KMS-11 (cell line): ENCODE measurements at regions not wholly inside any gene's neighbourhood (a gene's known extent, or its start where the extent isn't known, plus 50 kb on each side); places are given as distances from the start of the nearest gene placed in this dataset.

ENCODE experiments used
- H2AFZ ChIP-seq: fragments of 200-600 bp; sonication (generic); 2 replicates; pipeline ENCODE4 v1.6.1; 2016; ENCODE audit warnings: antibody characterized with exemption, mixed run types, low read depth
- H3K27ac ChIP-seq: fragments of 200-600 bp; sonication (generic); 2 replicates; pipeline ENCODE4 v1.6.1; 2016; ENCODE audit warnings: mild to moderate bottlenecking, mixed run types
- H3K27me3 ChIP-seq: fragments of 200-600 bp; sonication (generic); 2 replicates; pipeline ENCODE4 v1.6.1; 2017; ENCODE audit warnings: mild to moderate bottlenecking, low read depth, mixed run types, moderate library complexity; ENCODE audit not compliant: insufficient read depth
- H3K36me3 ChIP-seq: fragments of 200-600 bp; sonication (generic); 2 replicates; pipeline ENCODE4 v1.6.1; 2017; ENCODE audit warnings: mild to moderate bottlenecking, mixed run types; ENCODE audit not compliant: insufficient read depth
- H3K4me1 ChIP-seq: fragments of 200-600 bp; sonication (generic); 2 replicates; pipeline ENCODE4 v1.6.1; 2016; ENCODE audit warnings: mild to moderate bottlenecking, low read depth, mixed run types; ENCODE audit not compliant: poor library complexity, severe bottlenecking
- H3K4me2 ChIP-seq: fragments of 200-600 bp; sonication (generic); 2 replicates; pipeline ENCODE4 v1.7.0; 2016; ENCODE audit warnings: mild to moderate bottlenecking, mixed run types
- H3K4me3 ChIP-seq: fragments of 200-600 bp; sonication (generic); IDR thresholded peaks from 2 replicates; pipeline ENCODE4 v1.6.1; 2017; ENCODE audit warnings: low read depth, low read length, mixed read lengths; ENCODE audit not compliant: insufficient read depth
- H3K79me2 ChIP-seq: fragments of 200-600 bp; sonication (generic); 2 replicates; pipeline ENCODE4 v1.6.1; 2016; ENCODE audit warnings: low read depth, mixed run types; ENCODE audit not compliant: insufficient read depth
- H3K9ac ChIP-seq: fragments of 200-600 bp; sonication (generic); 2 replicates; pipeline ENCODE4 v1.6.1; 2016; ENCODE audit warnings: mild to moderate bottlenecking, mixed run types
- H4K20me1 ChIP-seq: fragments of 200-600 bp; sonication (generic); 2 replicates; pipeline ENCODE4 v1.6.1; 2016; ENCODE audit warnings: mild to moderate bottlenecking, mixed run types; ENCODE audit not compliant: insufficient read depth
- CTCF ChIP-seq: fragments of 200-600 bp; sonication (generic); conservative IDR thresholded peaks from 2 replicates; pipeline ENCODE4 v1.6.1; 2017; ENCODE audit warnings: low read depth, mild to moderate bottlenecking, antibody characterized with exemption, low read length, moderate library complexity, mixed read lengths

- Histone ChIP-seq H2AFZ (no peak overlapping the region), H3K4me1 (no peaks in the 10 kb centered on the region), H3K36me3 (no peaks in the 10 kb centered on the region), H3K4me2 (no peak overlapping the region), H3K79me2 (no peaks in the 10 kb centered on the region), H4K20me1 (no peaks in the 10 kb centered on the region), H3K4me3 (no peak overlapping the region), H3K27ac (no peak overlapping the region), H3K27me3 (no peaks in the 10 kb centered on the region), H3K9ac (no peak overlapping the region)
- no peak for TF ChIP-seq CTCF
Measured at GRCh38 chr3:168894214-168894613, 769.3 kb downstream of the MECOM start.

GRCh38 chr3:168889666-168890065 is 773.8 kb downstream of the MECOM start:
- no peaks in the 10 kb centered on the region for H3K36me3 ChIP-seq
- H4K20me1 ChIP-seq, result no peaks in the 10 kb centered on the region
- no peaks in the 10 kb centered on the region for H3K4me1 ChIP-seq
- H3K27ac ChIP-seq, result no peak overlapping the region
- no peak overlapping the region for H3K4me3 ChIP-seq
- H3K27me3 ChIP-seq, result no peaks in the 10 kb centered on the region
- no peak overlapping the region for H2AFZ ChIP-seq
- H3K9ac ChIP-seq, result no peak overlapping the region
- TF ChIP-seq CTCF, result no peak
- H3K4me2 ChIP-seq, result no peak overlapping the region
- no peaks in the 10 kb centered on the region for H3K79me2 ChIP-seq

- H3K27ac ChIP-seq, result no peak overlapping the region
- no peaks in the 10 kb centered on the region for H3K36me3 ChIP-seq
- no peak overlapping the region for H2AFZ ChIP-seq
- H3K4me2 ChIP-seq, result no peak overlapping the region
- H4K20me1 ChIP-seq, result no peaks in the 10 kb centered on the region
- no peak overlapping the region for H3K4me3 ChIP-seq
- no peak overlapping the region for H3K9ac ChIP-seq
- no peaks in the 10 kb centered on the region for H3K79me2 ChIP-seq
- no peaks in the 10 kb centered on the region for H3K4me1 ChIP-seq
- H3K27me3 ChIP-seq, result no peaks in the 10 kb centered on the region
- no peak for TF ChIP-seq CTCF
Measured at GRCh38 chr3:168888781-168889180, 774.7 kb downstream of the MECOM start.

- Histone ChIP-seq H3K79me2 (no peaks in the 10 kb centered on the region), H3K4me3 (no peak overlapping the region), H3K4me2 (no peak overlapping the region), H3K9ac (no peak overlapping the region), H3K4me1 (no peaks in the 10 kb centered on the region), H2AFZ (no peak overlapping the region), H3K27ac (no peak overlapping the region), H4K20me1 (no peaks in the 10 kb centered on the region), H3K27me3 (no peaks in the 10 kb centered on the region), H3K36me3 (no peaks in the 10 kb centered on the region)
- TF ChIP-seq CTCF, result no peak
Measured at GRCh38 chr3:168885028-168885427, 778.5 kb downstream of the MECOM start.
